DMS79 (cell line): ENCODE measurements at regions not wholly inside any gene's neighbourhood (a gene's known extent, or its start where the extent isn't known, plus 50 kb on each side); places are given as distances from the start of the nearest gene placed in this dataset.
"Not testable (repeated sequence)": the region's sequence is repeated elsewhere in the genome, so short reads cannot be mapped to it uniquely, and the experiment has no call there.

ENCODE experiments used
- DNase-seq: peaks from one replicate; lab custom pipeline; 2025; lab: John Stamatoyannopoulos, UW

DNA sequence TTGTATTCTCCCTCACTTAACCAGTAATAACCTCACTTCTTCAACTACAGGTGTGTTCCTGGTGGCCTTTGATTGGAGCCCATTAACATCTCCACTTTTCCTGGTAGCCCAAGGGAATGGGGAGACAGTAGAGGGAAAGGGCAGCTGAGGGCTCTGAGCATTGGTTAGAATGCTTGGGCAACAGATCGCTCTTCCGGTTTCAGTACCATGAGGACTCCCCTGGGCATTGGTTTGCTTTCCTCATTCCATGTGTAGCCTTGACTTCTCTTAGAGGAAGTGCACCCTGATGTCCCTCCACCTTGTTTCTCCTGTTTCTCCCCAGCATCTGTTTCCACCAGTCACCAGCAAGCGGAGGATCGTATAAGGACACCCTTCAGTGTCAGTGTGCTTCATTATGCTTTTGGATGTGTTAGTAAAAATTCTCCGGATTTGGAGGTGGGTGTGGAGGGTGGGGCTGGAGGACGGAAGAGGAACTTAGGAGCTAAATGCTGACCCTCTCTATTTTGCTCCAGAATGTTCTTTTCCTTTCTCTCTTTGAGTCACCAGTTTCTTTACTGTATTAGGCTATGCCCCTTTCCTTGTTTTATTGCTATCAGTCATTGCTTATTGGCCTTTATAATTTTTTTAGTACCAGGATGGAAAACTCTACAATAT, 50.6 kb upstream of the ZNG1B start:
- not testable (repeated sequence) for DNase-seq

DNA sequence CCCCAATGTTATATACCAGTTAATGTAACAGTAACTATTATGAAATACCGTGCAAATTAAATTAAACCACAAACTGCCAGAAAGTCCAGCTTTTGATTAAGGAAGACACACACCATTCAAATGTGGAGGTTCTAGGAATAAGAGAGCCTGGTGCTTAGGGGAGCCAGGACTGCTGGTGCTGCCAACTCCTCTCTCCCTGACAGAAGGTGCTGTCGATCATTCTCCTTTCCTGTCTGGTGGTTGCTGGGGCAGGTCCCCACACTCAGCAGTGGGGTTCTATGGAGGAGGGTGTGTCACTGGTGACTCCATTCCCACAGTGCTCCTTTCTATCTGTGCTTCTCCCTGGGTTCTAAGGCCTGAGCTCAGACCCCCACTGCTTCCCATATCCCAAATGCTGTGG, 57.9 kb upstream of the ZNG1B start:
- DNase-seq: not testable (repeated sequence)

DNA sequence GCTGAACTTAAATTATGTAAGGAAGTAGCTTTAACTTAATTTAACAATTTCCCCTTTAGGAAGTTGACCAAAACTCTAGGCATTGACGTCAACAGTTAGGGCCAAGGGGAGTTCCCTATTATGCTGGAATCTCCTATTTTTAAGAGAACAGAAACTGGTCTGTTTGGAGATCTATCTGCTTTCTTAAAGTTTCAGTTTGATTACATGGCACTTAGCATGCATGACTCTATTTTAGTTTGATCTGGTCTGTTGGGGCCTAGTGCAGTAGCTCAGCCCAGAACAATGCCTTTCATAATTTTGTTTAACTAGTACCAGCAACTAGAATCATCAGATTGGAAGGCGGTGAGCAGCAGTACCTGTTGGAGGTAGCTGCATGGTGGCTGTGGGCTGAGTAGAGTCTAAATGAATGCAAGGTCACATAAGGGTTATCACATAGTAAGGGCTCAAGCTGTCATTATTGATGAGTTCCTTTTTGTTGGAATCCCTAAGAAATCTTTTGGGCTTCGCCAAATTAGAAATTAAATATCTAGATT, 60.5 kb upstream of the ZNG1B start:
- no peak for DNase-seq

DNA sequence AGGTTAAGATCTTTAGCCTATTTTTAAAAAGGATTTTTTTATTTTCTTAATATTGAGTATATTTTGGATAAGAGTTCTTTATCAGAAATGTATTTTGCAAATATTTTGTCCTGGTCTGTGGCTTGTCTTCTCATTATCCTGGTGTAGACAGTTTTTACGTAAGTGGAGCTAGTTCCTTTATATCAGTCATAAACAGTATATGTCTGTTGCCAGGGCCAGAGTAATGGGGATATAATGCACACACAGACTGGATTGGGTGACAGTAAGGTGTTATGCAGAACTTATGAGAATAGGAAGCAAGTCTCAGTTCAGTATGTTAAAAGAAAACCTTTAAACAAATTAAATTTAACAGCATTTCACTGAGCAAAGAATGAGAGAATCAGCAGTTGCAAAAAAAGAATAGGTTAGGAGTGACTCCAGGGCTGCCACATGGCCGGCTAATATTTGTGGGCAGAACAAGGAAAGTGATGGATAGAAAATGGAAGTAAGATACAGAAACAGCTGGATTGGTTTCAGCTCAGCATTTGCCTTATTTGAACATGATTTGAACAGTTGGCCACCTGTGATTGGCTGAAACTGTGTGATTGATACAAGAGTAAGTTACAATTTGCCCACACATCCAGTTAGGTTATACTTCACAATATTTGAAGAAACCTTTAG, 61.1 kb upstream of the ZNG1B start:
- no peak for DNase-seq

DNA sequence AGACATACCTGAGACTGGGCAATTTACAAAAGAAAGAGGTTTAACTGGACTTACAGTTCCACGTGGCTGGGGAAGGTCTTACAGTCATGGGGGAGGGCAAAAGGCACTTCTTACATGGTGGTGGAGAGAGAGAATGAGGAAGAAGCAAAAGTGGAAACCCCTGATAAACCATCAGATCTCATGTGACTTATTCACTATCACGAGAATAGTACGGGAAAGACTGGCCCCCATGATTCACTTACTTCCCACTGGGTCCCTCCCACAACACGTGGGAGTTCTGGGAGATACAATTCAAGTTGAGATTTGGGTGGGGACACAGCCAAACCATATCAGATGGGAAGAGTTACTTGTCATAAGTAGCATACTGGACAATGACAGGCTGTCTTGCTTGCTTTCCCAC, 62.6 kb upstream of the ZNG1B start:
- DNase-seq: not testable (repeated sequence)

DNA sequence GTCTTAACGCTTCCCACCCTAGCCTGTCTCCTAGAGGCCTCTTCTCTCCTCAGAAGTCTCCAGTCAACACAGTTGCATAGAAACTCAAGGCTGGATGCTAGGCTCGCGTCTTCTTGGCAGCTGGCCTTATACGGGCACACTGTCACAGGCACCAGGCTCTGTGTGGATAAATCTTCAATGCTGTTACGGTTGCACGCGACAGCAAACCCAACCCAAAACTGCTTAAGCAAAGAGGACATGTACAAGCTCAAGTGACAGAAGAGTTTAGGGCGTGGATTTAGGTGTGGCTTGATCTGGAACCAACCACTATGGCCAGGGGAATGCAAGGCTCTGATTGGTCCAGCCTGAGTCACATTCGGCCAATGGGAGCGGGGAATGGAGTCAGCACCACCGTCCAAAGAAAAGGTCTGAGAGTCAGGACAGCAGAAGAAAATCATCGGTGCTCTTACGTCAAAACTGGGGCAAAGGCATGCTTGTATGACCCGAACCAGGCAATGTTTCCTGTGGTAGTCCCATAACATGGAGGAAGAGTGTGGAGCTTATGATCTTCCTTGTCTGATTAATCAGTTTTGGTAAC, 65.1 kb upstream of the ZNG1B start:
- DNase-seq: not testable (repeated sequence)

DNA sequence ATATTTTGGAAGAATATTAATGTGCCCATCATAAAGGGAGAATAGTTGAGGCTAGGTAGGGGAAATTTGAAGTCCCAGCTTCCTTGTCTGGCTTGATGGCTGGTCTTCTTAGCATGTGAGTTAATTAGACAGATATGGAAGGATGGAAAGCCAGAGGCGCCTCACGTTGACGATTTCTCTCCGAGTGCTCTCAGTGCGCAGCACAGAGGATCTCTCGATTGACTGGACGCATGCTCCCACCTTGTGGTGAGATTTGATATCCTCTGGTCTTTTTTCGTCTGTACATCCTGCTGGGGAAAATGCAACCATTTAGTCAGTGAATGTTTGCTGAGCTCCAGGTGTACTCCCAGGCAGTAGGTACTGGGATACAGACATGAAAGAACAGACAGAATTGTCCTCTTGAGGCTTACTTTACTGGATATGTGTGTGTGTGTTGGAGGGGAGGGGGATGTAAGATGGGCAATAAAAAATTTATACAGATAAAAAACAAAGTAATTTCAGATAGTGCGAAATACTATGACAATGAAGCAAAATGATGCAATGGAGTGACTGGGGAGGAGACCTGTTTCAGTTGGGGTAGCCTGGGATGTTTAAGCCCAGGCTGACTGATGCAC, 66.9 kb upstream of the ZNG1B start:
- no peak for DNase-seq

DNA sequence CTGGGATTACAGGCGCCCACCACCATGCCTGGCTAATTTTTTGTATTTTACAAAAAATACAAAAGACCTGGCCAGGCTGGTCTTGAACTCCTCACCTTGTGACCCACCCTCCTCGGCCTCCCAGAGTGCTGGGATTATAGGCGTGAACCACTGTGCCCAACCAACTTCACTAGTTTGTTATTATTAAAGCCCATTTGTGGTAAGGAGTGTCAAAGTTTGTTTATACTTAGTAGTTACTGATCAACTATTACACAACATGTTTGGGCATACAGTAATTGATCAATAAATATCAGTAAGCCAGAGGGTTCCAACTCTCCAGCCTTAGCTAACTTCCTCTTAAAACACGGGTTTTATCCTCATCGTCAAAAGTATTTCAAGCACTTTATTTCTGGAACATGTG, 67.5 kb upstream of the ZNG1B start:
- DNase-seq: no peak

DNA sequence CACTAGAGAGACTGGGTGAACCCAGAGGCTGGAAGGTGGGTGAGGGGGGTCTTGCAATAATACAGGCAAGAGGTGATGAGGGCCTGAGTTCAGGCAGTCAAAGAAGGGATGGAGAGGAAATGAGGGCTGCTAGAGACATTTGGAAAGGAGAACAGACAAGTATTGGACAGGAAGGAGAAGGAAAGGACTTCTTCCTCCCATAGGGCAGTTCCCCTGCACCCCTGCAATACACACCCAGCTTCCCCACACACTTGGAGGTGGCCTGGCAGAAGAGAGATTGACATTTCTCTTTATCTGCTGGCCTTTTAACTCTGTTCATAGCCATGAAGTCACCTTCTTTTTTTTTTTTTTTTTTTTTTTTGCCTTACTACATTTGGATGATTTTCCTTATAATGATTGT, 68.9 kb upstream of the ZNG1B start:
- DNase-seq: not testable (repeated sequence)

DNA sequence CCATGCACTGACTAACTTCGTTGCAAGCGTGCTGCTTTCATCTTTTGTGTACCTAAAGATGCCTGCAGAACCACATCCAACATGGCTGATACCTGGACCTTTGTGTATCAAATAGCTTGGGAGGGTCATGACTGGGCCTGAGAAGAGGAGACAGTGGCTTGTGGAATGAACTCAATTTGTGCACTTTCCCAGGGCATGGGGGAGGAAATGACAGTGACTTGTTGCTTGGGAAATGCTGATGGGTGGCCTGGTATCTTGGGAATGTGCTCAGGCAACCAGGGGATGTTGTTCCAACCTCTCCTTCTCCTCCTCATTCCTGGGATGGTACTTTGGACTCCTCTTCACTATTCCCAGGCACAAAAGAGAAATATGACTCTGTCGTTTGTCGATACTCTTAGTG, 70.7 kb upstream of the ZNG1B start:
- DNase-seq: not testable (repeated sequence)

DNA sequence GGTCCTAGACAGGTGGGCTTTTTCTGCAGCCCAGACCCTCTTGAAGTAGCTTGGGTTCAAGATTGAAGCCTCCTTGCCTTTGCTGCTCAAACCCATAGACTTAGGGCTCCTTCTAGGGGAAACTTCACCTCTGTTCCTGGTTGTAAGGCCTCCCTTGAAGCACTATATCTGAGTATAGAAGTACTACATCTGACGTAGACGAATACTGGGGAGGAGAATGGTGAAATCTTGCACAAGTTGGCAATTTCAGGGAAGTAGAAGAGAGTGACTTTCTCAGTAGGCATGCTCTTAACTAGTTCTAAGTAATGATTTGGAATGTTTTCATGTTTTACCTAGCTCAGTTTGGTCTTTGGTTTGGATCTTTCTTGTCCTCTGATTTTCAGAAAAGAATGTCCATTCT, 71.7 kb upstream of the ZNG1B start:
- not testable (repeated sequence) for DNase-seq

DNA sequence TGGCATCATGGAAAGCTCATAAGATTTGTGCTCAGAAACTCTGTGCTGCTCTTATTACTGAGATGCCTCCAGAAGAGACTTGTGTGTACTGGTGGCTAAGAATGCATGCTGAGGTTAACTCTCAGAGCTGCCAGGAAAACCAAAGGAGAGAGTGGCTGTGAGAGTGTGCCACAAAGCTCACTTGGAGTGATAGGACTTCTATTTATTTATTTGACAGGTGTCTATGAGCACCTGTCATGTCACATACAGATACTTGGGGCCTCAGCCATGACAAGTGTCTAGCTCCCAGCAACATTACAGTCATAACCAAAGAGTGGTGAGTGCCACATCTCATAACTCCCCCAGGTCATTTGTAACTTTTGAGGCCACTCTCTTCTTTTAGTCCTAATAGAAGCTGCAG, 72.2 kb upstream of the ZNG1B start:
- not testable (repeated sequence) for DNase-seq

DNA sequence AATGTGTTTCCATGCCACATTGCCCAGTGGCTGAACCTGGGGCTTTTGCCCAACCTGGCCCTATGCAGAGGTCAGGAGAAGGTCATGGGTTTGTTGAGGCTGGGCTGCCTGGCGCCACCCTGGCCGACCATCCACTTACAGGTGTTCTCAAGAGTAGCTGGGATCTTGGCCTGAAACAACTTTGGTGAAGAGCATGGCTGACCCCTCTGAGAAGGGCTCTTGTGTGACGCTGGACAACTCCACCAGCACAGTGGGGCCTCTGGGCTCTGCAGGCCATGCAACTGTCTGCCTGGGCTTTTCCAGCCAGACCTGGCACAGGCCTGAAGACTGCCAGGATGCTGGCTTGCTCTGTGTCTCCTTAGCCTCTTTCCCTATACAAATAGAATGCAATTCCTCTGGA, 76.4 kb upstream of the ZNG1B start:
- peak; percentile 12 for DNase-seq

DNA sequence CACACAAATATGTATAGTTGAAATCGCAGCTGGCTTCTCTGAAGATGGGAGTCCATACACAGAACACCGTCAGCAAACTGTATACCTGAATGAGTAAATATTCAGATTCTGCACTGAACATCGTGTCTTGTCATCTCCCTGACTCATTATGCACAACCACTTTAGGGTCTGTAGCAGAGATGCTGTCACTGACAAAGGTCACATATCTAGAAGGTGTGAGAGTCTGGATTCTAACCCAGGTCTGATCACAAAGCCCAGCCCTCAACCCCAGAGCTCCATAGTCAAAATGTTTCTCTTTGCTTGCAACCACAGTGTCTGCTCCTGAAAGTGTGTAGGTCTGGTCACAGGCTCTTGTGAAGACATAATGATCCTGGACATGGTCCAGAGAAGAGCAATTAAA, 78.3 kb upstream of the PAX8 start:
- DNase-seq: no peak

DNA sequence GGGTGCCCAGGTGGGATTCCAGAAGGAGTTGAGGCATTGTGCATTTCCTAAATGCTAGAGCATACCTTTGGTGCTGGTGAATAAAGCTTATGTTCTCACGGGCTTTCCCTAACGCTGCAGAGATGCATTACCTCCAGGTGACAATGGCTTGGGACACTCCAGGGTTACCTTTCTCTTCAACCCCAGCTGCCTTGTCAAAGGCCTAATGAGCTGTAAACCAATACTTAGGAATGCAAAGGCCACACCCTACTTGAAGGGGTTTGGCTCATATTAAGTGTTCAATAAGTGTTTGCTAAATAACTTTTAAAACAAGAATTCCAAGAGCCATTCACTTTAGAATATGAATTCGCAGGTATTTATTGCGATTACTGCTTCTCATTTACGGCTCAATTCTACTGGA, 77.6 kb upstream of the PAX8 start:
- peak; percentile 68 for DNase-seq

DNA sequence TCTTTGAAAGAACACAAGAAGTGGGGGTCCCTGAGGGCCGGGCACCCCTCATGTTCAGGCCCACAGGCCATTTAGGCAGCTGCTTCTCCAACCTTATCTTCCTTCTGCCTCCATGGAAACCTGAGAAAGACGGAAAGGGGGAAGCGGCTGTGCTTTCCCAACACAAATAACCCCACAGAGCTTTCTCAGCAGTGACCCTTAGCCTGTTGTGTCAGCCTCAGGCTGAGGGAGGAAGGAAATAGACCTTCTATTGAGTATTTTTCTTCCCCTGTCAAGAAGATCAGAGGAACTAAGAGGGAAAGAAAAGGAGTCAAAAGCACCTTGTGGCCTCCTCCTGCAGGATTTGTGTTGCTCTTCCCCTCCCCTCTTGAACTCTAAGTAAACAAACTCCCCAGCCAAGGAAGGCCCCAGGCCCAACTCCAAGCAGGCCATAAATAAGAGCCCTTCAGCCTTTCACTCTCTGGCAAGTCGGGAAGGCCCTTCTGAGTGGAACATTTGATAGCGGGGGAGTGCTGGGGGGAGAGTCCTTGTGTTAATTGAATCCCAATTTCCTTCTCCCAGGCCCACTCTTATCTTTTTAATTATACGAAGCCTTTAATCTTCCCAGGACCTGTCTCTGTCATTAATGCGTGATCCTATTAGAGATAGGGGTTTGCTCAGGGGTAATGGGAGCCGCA, 76.8 kb upstream of the PAX8 start:
- DNase-seq: peak; percentile 74

DNA sequence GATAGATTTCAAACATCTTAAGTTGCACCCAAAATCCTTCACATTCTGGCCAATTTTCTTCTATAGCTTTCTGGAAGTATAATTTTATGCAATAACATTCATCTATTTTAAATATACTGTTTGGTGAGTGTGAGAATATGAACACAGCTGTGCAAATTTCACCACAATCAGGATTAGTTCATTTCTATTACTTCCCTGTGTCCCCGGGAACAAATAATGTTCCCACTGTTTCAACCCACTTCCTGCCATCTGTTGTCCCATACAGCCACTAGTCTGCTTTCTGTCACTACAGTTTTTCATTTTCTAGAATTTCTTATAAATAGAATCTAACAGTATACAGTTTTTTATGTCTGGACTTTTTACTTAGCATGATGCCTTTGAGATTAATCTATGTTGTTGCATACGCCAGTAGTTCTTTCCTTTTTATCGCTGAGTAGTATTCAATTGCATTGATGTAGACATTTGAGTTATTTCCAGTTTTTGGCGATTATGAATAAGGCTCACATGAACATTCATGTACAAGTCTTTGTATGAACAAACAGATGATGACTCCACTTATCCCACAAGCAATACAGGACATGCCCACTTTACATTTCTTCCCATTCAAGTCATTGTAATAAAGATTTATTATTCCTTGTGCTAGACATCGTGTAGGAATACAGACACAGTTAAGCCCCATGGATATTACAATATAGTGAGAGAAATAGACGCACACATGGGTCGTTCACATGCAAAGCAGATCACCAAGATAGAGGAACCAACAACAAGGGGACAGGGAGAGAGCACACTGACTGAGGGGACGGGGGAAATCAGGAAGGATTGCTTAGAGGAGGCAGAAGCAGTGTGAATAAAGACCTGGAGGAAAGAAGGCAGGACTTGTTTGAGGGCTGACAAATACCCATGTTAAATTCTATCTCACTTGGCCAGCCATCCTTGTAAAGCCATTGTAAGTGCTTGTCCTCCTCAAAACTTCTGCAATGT, 72.9 kb upstream of the PAX8 start:
- DNase-seq: no peak

DNA sequence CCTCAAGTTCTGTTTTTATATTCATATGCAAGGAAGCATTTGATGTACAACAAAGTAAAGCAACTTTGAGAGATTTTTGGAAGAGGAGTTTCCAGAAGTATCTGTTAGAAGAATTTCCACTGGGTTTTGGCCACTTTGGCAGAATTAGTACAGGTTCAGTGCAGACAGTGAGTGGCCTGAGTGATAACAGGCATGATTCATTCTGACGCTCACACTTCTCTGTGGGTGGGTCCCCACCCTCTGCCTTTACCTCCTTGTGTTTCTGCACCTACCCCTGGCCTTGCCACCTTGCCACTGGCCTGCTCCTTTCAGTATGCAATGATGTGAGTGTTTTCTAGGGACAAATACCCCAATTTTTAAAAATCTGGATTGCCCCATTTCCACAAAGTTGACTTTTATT, 65.1 kb upstream of the PAX8 start:
- not testable (repeated sequence) for DNase-seq

DNA sequence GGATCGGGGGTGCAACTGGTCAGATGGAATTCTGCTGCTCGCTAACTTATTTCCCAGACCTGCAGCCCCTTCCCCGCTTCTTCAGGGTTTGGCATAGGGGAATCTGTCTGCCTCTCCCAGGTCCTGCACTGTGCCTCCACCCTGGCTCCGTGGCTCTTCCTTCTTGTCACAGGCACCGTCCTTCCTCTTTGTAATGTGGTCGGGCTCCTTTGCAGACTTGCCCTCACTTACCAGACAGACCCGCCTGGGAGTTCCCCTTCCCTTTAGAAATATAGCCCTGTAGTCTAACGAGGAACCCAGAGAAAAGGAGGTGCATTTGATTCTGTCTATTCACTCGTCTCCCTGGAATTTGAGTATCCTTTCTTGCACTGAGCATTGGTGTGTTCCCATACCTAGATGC, 63.9 kb upstream of the PAX8 start:
- no peak for DNase-seq

DNA sequence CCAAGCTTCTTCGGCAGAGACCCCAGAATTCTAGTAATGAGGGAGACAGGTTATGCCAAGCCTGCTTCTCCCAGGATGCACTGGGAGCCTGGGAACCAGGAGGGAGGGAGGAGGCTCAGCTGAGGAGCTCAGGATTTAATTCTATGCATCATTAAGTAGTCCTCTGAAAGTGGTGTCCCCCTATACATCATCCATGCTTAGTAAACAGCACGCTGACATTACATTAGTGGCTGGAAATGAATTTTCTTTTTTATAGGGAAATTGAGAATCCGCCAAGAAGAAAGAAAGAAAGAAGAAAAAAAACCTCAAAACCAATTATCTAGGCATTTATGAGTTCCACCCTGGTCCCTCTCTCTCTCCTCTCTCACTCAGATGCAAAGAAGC, 63.1 kb upstream of the PAX8 start:
- not testable (repeated sequence) for DNase-seq

DNA sequence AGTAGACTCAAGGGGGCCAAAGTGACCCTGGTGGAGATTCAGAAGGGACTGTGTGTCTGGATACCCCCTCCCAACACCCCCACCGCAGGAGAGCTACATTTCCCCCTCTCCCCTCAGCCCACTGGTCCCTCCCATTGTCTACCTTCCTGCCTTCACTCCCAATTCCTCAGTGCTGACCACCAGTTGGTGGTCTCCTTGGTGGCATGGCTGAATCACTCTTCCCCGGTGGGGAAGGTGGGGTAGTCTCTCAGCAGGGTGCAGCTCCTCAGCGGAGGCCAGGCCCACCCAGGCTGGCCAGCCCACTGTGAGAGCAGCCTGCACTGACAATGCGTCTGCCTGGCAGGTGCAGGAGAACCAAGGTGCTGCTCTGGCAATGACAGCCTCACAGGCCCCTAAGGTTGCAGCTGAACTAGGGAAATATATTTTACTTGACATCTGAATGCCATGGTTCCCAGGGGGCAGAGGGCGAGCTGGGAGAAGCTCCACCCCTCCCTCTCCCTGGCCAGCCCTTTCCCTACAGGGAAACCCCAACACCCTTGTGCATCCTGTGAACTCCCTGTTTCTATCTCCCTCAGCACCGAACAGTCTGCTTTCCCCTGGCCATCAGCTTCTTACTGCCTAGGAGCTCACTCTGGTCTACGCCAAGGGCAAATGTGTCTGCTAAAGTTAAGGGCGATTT, 62.6 kb upstream of the PAX8 start:
- DNase-seq: no peak
